HepG2 (cell line): ENCODE measurements at regions not wholly inside any gene's neighbourhood (a gene's known extent, or its start where the extent isn't known, plus 50 kb on each side); places are given as distances from the start of the nearest gene placed in this dataset.

Experiments
- ATAC-seq: fragments of 200-7000 bp; cut with Tn5 transposase; 3 replicates; pipeline ENCODE4 v1.9.1; 2020; ENCODE audit warnings: mild to moderate bottlenecking, moderate library complexity
- BruUV-seq: library from RNA; stranded (reverse); fragments of 400-500 nt; replicated peaks from 2 replicates; lab custom pipeline; 2021; lab: Mats Ljungman, UMichigan
- CTCF ChIA-PET: fragments of 300-600 bp; formaldehyde crosslinking; extraction: SDS; loops from one replicate; lab custom pipeline; 2021; ENCODE audit warnings: low total read pairs, inconsistent platforms, low intra/inter-chr PET ratio; lab: Yijun Ruan, JAX
- POLR2A ChIA-PET: fragments of 350-600 bp; sonication (Branson Sonifier 250); formaldehyde crosslinking; loops from one replicate; lab custom pipeline; 2020; ENCODE audit warnings: antibody characterized with exemption, inconsistent platforms; lab: Yijun Ruan, JAX
- DNase-seq: peaks from one replicate; pipeline ENCODE4 v3.0.0-alpha.2; 2015; ENCODE audit warnings: low spot score
- FAIRE-seq: peaks from 3 replicates; lab custom pipeline; 2011; peaks lifted over from hg19 to GRCh38; lab: Jason Lieb, UNC
- H2AFZ ChIP-seq: one replicate; pipeline ENCODE4 v1.6.1; 2011; ENCODE audit warnings: low read length, inconsistent platforms
- H3K27ac ChIP-seq: fragments of 300-600 bp; 3 replicates; pipeline ENCODE4 v1.8.0; 2011; ENCODE audit warnings: mixed run types, mild to moderate bottlenecking, mixed read lengths, low read length, inconsistent platforms; ENCODE audit not compliant: insufficient read depth; ENCODE audit errors: extremely low read length
- H3K27me3 ChIP-seq, 2 experiments: fragments of 200-600 bp in 1 of 2; 2 replicates in 1 of 2; 3 replicates in 1 of 2; pipeline versions ENCODE4 v1.6.0 to v1.8.0; 2011; ENCODE audit warnings: low read length in 2 of 2, mild to moderate bottlenecking in 2 of 2, moderate library complexity in 2 of 2, inconsistent platforms in 1 of 2; ENCODE audit not compliant: insufficient read depth in 2 of 2, control insufficient read depth in 1 of 2
- H3K36me3 ChIP-seq, 2 experiments: fragments of 200-600 bp in 1 of 2; replicated peaks in 1 of 2; 2 replicates in 1 of 2; 3 replicates in 1 of 2; pipeline versions ENCODE4 v1.5.1 to v1.8.0; 2011; ENCODE audit warnings: low read length in 2 of 2, inconsistent platforms in 1 of 2; ENCODE audit not compliant: insufficient read depth in 2 of 2, control insufficient read depth in 1 of 2
- H3K4me1 ChIP-seq: 2 replicates; pipeline ENCODE4 v1.5.1; 2012; ENCODE audit warnings: low read length, inconsistent platforms; ENCODE audit not compliant: insufficient read depth
- H3K4me2 ChIP-seq: 2 replicates; pipeline ENCODE4 v1.6.0; 2011; ENCODE audit warnings: low read depth, low read length, inconsistent platforms
- H3K4me3 ChIP-seq, 3 experiments: fragments of 200-600 bp in 1 of 3; sonication (generic), shearing (Covaris generic) in 1 of 3; replicated peaks in 1 of 3; 2 replicates each; pipeline ENCODE4 v1.5.1; 2011 to 2016; ENCODE audit warnings: low read length in 3 of 3, inconsistent platforms in 2 of 3, low read depth in 2 of 3, mild to moderate bottlenecking in 2 of 3, control low read depth in 1 of 3, mixed read lengths in 1 of 3; ENCODE audit not compliant: insufficient read depth in 1 of 3
- H3K79me2 ChIP-seq: one replicate; pipeline ENCODE4 v1.6.1; 2011; ENCODE audit warnings: low read length, inconsistent platforms; ENCODE audit not compliant: insufficient read depth
- H3K9ac ChIP-seq: 2 replicates; pipeline ENCODE4 v1.6.0; 2011; ENCODE audit warnings: mild to moderate bottlenecking, low read depth, low read length, inconsistent platforms; ENCODE audit not compliant: insufficient read depth
- H3K9me3 ChIP-seq: 2 replicates; pipeline ENCODE4 v1.5.1; 2012; ENCODE audit warnings: mild to moderate bottlenecking, low read length
- H4K20me1 ChIP-seq: 2 replicates; pipeline ENCODE4 v1.6.0; 2011; ENCODE audit warnings: inconsistent platforms, mild to moderate bottlenecking, low read length, moderate library complexity; ENCODE audit not compliant: insufficient read depth
- AKAP8 ChIP-seq: sonication (generic); formaldehyde crosslinking; IDR thresholded peaks from 2 replicates; pipeline ENCODE4 v1.5.1; 2020; ENCODE audit warnings: mild to moderate bottlenecking, missing genetic modification reagents
- MEIS2 ChIP-seq: sonication (generic); formaldehyde crosslinking; IDR thresholded peaks from 2 replicates; pipeline ENCODE4 v1.9.0; 2021; ENCODE audit warnings: mild to moderate bottlenecking, missing genetic modification reagents
- MLX ChIP-seq: IDR thresholded peaks from 2 replicates; pipeline ENCODE4 v1.6.1; 2016
- NFYC ChIP-seq: IDR thresholded peaks from 2 replicates; pipeline ENCODE4 v1.6.1; 2016; ENCODE audit warnings: missing genetic modification reagents, missing compliant biosample characterization
- SNAPC2 ChIP-seq: sonication (generic); formaldehyde crosslinking; IDR thresholded peaks from 2 replicates; pipeline ENCODE4 v1.8.1; 2022; ENCODE audit warnings: mild to moderate bottlenecking, missing genetic modification reagents
- ZNF629 ChIP-seq: sonication (generic); formaldehyde crosslinking; conservative IDR thresholded peaks from 2 replicates; pipeline ENCODE4 v1.5.0; 2020; ENCODE audit warnings: missing genetic modification reagents
- ZNF75D ChIP-seq: sonication (generic); formaldehyde crosslinking; IDR thresholded peaks from 2 replicates; pipeline ENCODE4 v1.8.1; 2023; ENCODE audit warnings: missing genetic modification reagents, mild to moderate bottlenecking, borderline replicate concordance
- WGBS: methylation state at CpG from one replicate; pipeline ENCODE4 v1.1.6; 2017; ENCODE audit warnings: low lambda C conversion rate; 5-methylcytosine and 5-hydroxymethylcytosine counted together
- in situ Hi-C: cut with HindIII; loops from 2 replicates; pipeline ENCODE4 v1.10.0; 2017; ENCODE audit warnings: low pct_unique_long_range_greater_than_20kb; ENCODE audit not compliant: extremely low pct_ligation_motif_present
- intact Hi-C: fragments of 100-400 bp; cut with micrococcal nuclease; formaldehyde crosslinking; loops from one replicate; pipeline ENCODE4 v1.10.0; 2022; ENCODE audit not compliant: unreplicated experiment
- TF ChIP-seq, protein P1 (sequence below): sonication (generic); formaldehyde crosslinking; IDR thresholded peaks from 2 replicates; pipeline ENCODE4 v1.4.0; 2020; ENCODE audit warnings: missing genetic modification reagents
- TF ChIP-seq, protein P2 (sequence below): sonication (generic); formaldehyde crosslinking; IDR thresholded peaks from 2 replicates; pipeline ENCODE4 v1.4.0; 2020; ENCODE audit warnings: missing genetic modification reagents, mild to moderate bottlenecking, borderline replicate concordance
- TF ChIP-seq, protein P3 (sequence below): IDR thresholded peaks from 2 replicates; pipeline ENCODE4 v1.6.1; 2016; ENCODE audit warnings: low read depth, missing genetic modification reagents, missing compliant biosample characterization

DNA sequence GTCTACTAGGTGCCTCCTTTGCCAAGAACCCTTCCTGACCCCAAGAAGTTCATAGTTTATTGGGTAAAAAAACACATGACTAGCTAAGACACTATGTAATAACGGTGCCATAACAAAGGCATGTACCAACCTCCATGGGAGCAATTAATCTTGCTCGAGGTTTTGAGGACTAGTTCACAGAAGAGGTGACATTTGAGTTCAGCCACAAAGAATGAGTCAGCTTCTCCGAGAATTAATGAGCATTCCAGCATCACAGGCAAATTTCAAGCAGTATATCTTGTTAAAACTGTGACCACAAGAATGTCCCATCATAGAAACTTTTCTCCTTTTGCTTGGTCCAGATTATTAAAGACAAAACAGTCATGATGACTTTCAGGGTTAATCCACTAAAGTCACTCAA is 113.0 kb upstream of the RAP1B start:
- ChIA-PET CTCF (no interaction called here), POLR2A (no interaction called here)
- Histone ChIP-seq H3K4me1 (no peaks in the 10 kb centered on the region), H3K27me3 (no peaks in the 10 kb centered on the region; a peak in 1 of 5 replicates), H3K79me2 (no peaks in the 10 kb centered on the region), H3K9me3 (no peaks in the 10 kb centered on the region), H2AFZ (no peak overlapping the region), H3K4me2 (no peak overlapping the region), H3K9ac (no peak overlapping the region), H3K27ac (no peak overlapping the region), H3K36me3 (no peaks in the 10 kb centered on the region), H3K4me3 (no peak overlapping the region), H4K20me1 (no peaks in the 10 kb centered on the region)
- in situ Hi-C loops: no loop called here
- TF ChIP-seq ZNF629 (CRISPR knock-in tag) (no peak), AKAP8 (CRISPR knock-in tag) (no peak), NFYC (no peak), MLX (no peak), ZNF75D (CRISPR knock-in tag) (no peak), SNAPC2 (CRISPR knock-in tag) (no peak), MEIS2 (CRISPR knock-in tag) (no peak)
- TF ChIP-seq, protein P1, sequence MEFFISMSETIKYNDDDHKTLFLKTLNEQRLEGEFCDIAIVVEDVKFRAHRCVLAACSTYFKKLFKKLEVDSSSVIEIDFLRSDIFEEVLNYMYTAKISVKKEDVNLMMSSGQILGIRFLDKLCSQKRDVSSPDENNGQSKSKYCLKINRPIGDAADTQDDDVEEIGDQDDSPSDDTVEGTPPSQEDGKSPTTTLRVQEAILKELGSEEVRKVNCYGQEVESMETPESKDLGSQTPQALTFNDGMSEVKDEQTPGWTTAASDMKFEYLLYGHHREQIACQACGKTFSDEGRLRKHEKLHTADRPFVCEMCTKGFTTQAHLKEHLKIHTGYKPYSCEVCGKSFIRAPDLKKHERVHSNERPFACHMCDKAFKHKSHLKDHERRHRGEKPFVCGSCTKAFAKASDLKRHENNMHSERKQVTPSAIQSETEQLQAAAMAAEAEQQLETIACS (CRISPR knock-in tag): no peak
- TF ChIP-seq, protein P2, sequence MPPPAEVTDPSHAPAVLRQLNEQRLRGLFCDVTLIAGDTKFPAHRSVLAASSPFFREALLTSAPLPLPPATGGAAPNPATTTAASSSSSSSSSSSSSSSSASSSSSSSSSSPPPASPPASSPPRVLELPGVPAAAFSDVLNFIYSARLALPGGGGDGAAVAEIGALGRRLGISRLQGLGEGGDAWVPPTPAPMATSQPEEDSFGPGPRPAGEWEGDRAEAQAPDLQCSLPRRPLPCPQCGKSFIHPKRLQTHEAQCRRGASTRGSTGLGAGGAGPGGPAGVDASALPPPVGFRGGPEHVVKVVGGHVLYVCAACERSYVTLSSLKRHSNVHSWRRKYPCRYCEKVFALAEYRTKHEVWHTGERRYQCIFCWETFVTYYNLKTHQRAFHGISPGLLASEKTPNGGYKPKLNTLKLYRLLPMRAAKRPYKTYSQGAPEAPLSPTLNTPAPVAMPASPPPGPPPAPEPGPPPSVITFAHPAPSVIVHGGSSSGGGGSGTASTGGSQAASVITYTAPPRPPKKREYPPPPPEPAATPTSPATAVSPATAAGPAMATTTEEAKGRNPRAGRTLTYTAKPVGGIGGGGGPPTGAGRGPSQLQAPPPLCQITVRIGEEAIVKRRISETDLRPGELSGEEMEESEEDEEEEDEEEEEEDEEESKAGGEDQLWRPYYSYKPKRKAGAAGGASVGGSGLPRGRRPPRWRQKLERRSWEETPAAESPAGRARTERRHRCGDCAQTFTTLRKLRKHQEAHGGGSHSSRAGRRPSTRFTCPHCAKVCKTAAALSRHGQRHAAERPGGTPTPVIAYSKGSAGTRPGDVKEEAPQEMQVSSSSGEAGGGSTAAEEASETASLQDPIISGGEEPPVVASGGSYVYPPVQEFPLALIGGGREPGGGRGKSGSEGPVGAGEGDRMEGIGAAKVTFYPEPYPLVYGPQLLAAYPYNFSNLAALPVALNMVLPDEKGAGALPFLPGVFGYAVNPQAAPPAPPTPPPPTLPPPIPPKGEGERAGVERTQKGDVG: no peak
- TF ChIP-seq, protein P3, sequence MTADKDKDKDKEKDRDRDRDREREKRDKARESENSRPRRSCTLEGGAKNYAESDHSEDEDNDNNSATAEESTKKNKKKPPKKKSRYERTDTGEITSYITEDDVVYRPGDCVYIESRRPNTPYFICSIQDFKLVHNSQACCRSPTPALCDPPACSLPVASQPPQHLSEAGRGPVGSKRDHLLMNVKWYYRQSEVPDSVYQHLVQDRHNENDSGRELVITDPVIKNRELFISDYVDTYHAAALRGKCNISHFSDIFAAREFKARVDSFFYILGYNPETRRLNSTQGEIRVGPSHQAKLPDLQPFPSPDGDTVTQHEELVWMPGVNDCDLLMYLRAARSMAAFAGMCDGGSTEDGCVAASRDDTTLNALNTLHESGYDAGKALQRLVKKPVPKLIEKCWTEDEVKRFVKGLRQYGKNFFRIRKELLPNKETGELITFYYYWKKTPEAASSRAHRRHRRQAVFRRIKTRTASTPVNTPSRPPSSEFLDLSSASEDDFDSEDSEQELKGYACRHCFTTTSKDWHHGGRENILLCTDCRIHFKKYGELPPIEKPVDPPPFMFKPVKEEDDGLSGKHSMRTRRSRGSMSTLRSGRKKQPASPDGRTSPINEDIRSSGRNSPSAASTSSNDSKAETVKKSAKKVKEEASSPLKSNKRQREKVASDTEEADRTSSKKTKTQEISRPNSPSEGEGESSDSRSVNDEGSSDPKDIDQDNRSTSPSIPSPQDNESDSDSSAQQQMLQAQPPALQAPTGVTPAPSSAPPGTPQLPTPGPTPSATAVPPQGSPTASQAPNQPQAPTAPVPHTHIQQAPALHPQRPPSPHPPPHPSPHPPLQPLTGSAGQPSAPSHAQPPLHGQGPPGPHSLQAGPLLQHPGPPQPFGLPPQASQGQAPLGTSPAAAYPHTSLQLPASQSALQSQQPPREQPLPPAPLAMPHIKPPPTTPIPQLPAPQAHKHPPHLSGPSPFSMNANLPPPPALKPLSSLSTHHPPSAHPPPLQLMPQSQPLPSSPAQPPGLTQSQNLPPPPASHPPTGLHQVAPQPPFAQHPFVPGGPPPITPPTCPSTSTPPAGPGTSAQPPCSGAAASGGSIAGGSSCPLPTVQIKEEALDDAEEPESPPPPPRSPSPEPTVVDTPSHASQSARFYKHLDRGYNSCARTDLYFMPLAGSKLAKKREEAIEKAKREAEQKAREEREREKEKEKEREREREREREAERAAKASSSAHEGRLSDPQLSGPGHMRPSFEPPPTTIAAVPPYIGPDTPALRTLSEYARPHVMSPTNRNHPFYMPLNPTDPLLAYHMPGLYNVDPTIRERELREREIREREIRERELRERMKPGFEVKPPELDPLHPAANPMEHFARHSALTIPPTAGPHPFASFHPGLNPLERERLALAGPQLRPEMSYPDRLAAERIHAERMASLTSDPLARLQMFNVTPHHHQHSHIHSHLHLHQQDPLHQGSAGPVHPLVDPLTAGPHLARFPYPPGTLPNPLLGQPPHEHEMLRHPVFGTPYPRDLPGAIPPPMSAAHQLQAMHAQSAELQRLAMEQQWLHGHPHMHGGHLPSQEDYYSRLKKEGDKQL: no peak
- ATAC-seq (no peak), DNase-seq (no peak), FAIRE-seq (no peak)
- whole genome bisulfite sequencing: 9% methylated on average over 3 of the region's 3 CpGs
- intact Hi-C loops: loop anchor here (2.0 kb wide), 1 partner anchor 139 kb away; no protein-coding TSS in a partner anchor
- BruUV-seq: no TSS peak
